Heart left ventricle (tissue), 16 donors: ENCODE measurements at regions not wholly inside any gene's neighbourhood (a gene's known extent, or its start where the extent isn't known, plus 50 kb on each side); places are given as distances from the start of the nearest gene placed in this dataset.

Source experiments
- ATAC-seq, 4 donors: fragments of 200-7000 bp; cut with Tn5 transposase; one replicate each; pipeline ENCODE4 v1.9.1; 2020 to 2022; ENCODE audit warnings: moderate library complexity in 4 of 4, mild to moderate bottlenecking in 3 of 4, moderate number of reproducible peaks in 1 of 4
- DNase-seq, 5 donors: peaks; one replicate each; pipeline ENCODE4 v3.0.0-alpha.2; 2020
- H3K27ac ChIP-seq, 12 donors: fragments of 200-600 bp; sonication (generic) in 4 of 12; one replicate each; pipeline versions ENCODE4 v1.5.0 to v1.8.0; 2016 to 2022; ENCODE audit warnings: mild to moderate bottlenecking in 2 of 12
- H3K27me3 ChIP-seq, 9 donors: fragments of 200-600 bp; sonication (generic) in 2 of 9; one replicate each; pipeline versions ENCODE4 v1.5.1 to v1.8.0; 2016 to 2022; ENCODE audit warnings: mild to moderate bottlenecking in 3 of 9
- H3K36me3 ChIP-seq, 9 donors: fragments of 200-600 bp; sonication (generic) in 2 of 9; one replicate each; pipeline versions ENCODE4 v1.5.0 to v1.8.0; 2018 to 2022; ENCODE audit warnings: mild to moderate bottlenecking in 2 of 9
- H3K4me1 ChIP-seq, 12 donors: fragments of 200-600 bp; sonication (generic) in 4 of 12; one replicate each; pipeline versions ENCODE4 v1.5.0 to v1.8.0; 2016 to 2022; ENCODE audit warnings: mild to moderate bottlenecking in 3 of 12
- H3K4me3 ChIP-seq, 12 donors: fragments of 200-600 bp; sonication (generic) in 4 of 12; one replicate each; pipeline versions ENCODE4 v1.5.0 to v1.8.0; 2017 to 2022; ENCODE audit warnings: mild to moderate bottlenecking in 9 of 12, moderate library complexity in 4 of 12
- H3K9me3 ChIP-seq, 12 donors: fragments of 200-600 bp; sonication (generic) in 4 of 12; one replicate each; pipeline versions ENCODE4 v1.5.0 to v1.8.0; 2016 to 2022; ENCODE audit warnings: mild to moderate bottlenecking in 1 of 12
- POLR2A ChIP-seq, 2 donors: fragments of 450-650 bp; IDR thresholded peaks; one replicate each; pipeline ENCODE4 v1.6.1; 2017; ENCODE audit warnings: antibody characterized with exemption in 2 of 2, mild to moderate bottlenecking in 2 of 2, moderate library complexity in 2 of 2
- WGBS, 4 donors: extraction: QIAGEN DNeasy Blood & Tissue Kit in 2 of 4; methylation state at CpG; one replicate each; pipeline versions ENCODE4 v1.1.5 to v1.1.7; 2013 to 2018; 5-methylcytosine and 5-hydroxymethylcytosine counted together
- intact Hi-C, 10 donors: fragments of 100-400 bp; cut with DNase I; formaldehyde crosslinking; loops; one replicate each; pipeline versions ENCODE4 v1.11.1 to v1.14.2; 2022
- TF ChIP-seq, protein P1 (sequence below), 12 donors: fragments of 200-600 bp; sonication (generic) in 4 of 12; IDR thresholded peaks; one replicate each; pipeline versions ENCODE4 v1.5.0 to v1.8.0; 2018 to 2022; ENCODE audit warnings: antibody characterized with exemption in 12 of 12, mild to moderate bottlenecking in 5 of 12
- donor health status: ischemic (EF 13 %, LVEDD 7.1; RV severe dilation, severe dysfunction).
- donor health status: healthy with polysubstance abuse.
- donor health status: DM: no; HTN: yes; CAD: no.
- donor health status: DM: no; HTN: no; CAD: no.
- donor health status: ischemic (EF 25% LVEDD 6.9; RV normal size, moderate dysfunction).
- donor health status: ischemic (EF 25% LVEDD 5.7; RV mildly dilated, moderate dysfunction).
- donor health status: healthy.
- donor health status: DM: yes; HTN: yes; CAD: no.
- donor health status: ischemic (EF 35%, LVEDD 5.7; RV mildly dilated, moderate dysfunction).
- donor health status: nonischemic (EF 11% LVEDD 7.7; RV severe dilation, severe dysfunction).
- donor health status: DM: yes; HTN: yes; CAD: no.
- donor health status: PGD.
- donor health status: ischemic (EF 29% LVEDD 5.4; RV normal size, mild dysfunction).
- donor health status: nonischemic (EF 23%, LVEDD 6.1; RV moderate dilation, normal function).

DNA sequence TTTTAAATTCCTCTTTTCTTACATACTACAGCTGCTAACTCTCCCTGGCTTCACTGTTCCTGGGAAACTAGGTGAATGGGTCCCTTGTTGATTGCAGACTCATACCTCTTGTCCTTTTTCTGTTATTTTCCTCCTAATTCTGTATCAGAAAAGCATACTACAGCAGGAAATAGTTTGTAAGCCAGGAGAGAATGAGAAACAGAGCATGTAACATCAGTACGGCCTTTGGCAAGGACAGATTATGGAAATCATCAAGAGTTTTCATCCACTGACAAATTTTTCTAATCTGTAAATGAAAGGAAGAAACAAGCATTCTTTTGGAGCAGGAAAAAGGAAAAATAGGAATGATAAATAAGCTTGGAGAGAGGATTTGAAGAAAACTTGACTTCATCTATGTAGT lies 239.2 kb downstream of the ANTXR2 start:
- Histone ChIP-seq H3K27ac (no peak overlapping the region), H3K27me3 (no peaks in the 10 kb centered on the region), H3K4me1 (no peaks in the 10 kb centered on the region), H3K9me3 (peaks cover 0 to 14% (median 2%) of the 10 kb centered on the region in 12 donors), H3K36me3 (no peaks in the 10 kb centered on the region), H3K4me3 (no peak overlapping the region)
- WGBS, 4 donors = 53 to 68% (median 62%) methylated on average over 1 of the region's 1 CpG
- intact Hi-C loops = no loop called here
- DNase-seq (no peak), ATAC-seq (no peak)
- TF ChIP-seq, protein P1, sequence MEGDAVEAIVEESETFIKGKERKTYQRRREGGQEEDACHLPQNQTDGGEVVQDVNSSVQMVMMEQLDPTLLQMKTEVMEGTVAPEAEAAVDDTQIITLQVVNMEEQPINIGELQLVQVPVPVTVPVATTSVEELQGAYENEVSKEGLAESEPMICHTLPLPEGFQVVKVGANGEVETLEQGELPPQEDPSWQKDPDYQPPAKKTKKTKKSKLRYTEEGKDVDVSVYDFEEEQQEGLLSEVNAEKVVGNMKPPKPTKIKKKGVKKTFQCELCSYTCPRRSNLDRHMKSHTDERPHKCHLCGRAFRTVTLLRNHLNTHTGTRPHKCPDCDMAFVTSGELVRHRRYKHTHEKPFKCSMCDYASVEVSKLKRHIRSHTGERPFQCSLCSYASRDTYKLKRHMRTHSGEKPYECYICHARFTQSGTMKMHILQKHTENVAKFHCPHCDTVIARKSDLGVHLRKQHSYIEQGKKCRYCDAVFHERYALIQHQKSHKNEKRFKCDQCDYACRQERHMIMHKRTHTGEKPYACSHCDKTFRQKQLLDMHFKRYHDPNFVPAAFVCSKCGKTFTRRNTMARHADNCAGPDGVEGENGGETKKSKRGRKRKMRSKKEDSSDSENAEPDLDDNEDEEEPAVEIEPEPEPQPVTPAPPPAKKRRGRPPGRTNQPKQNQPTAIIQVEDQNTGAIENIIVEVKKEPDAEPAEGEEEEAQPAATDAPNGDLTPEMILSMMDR (IDR thresholded peaks at IDR 0.05) = no peak

DNA sequence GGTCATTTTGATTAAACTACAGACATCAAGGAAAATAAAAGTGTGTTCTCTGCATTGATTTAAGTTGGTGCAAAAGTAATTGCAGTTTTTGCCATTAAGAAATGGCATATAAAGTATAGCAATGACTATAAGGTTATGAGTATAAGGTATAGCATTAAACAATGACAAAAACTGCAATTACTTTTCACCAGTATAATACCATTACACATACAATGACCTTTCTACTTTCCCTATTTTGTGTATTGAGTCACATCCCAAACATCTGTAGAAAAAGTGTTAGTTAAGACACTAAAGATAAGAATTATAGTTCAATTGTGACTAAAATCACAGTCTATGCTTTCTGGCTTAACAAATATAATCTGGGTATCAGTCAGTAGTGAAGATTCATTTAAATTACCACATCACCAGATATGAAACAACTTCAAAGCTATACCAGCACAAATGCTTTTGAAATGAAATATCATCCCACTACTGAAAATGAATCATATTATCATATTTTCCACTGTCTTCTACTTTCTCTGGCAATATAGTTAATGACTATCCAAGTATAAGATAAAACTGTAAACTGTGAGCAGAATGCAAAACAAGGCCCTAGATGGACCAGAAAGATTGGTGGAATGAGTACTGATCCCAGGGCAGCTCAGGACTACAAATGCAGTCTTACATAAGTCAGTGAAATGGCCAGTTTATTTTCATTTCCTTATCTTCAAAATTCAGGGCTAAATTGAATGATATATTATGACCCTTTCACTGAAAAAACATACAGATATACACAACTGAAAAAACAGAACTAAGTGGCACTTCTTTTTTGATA lies 241.1 kb downstream of the ANTXR2 start:
- H3K36me3 ChIP-seq = no peaks in the 10 kb centered on the region
- peaks cover 0 to 4% (median 0%) of the 10 kb centered on the region in 12 donors for H3K9me3 ChIP-seq
- TF ChIP-seq, protein P1 (IDR thresholded peaks at IDR 0.05) = no peak
- no peak for TF ChIP-seq POLR2A (IDR thresholded peaks at IDR 0.05)
- H3K27me3 ChIP-seq = no peaks in the 10 kb centered on the region
- no peak for ATAC-seq
- H3K4me3 ChIP-seq = no peak overlapping the region
- H3K4me1 ChIP-seq = no peaks in the 10 kb centered on the region
- intact Hi-C loops = no loop called here
- H3K27ac ChIP-seq = no peak overlapping the region
- no peak for DNase-seq

DNA sequence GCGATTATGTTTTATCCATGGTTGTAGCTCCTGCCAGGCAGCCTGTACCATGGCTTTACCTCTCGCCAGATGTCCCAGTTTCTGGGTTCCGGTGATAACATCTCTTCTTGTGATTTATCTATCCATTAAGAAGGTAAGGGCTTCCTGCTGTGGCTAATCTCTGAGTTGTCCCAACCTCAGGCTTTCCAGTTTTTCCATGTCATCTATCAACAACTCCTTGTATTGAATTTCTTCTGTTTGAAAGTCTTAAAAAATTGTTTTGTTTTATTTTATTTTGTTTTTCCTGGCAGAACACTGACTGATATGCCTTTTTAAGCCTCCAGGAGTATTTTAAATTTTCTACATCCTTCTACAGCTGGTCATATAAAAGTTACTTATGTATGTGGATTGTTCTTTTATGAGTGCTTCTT lies 241.9 kb downstream of the ANTXR2 start:
- intact Hi-C loops = no loop called here
- Histone ChIP-seq H3K4me1 (no peaks in the 10 kb centered on the region), H3K4me3 (no peak overlapping the region), H3K9me3 (no peaks in the 10 kb centered on the region), H3K27ac (no peak overlapping the region), H3K27me3 (no peaks in the 10 kb centered on the region), H3K36me3 (no peaks in the 10 kb centered on the region)
- DNase-seq (no peak), ATAC-seq (no peak)
- TF ChIP-seq, protein P1 (IDR thresholded peaks at IDR 0.05) = no peak
- TF ChIP-seq POLR2A (IDR thresholded peaks at IDR 0.05) = no peak
- 48 to 58% (median 54%) methylated on average over 3 of the region's 3 CpGs for WGBS, 4 donors

DNA sequence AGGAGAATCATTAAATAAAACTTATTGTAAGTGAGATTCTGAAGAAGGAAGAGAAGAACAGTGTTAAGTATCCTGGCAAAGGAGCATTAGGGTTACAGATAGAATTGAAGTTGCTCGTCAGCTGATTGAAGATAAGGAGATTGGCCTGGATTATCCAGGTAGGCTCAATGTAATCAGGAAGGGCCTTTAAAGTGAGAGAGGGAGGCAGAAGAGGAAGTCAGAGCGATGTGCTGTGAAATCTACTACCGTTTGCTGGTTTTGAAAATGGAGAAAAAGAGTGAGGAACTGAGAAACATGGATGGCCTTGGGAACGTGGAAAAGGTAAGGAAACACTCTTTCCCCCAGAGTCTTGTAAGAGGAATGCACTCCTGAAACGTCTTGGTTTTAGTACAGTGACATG lies 245.7 kb downstream of the ANTXR2 start:
- no peak for TF ChIP-seq POLR2A (IDR thresholded peaks at IDR 0.05)
- TF ChIP-seq, protein P1 (IDR thresholded peaks at IDR 0.05) = no peak
- H3K27me3 ChIP-seq = no peaks in the 10 kb centered on the region
- 56 to 66% (median 64%) methylated on average over 5 of the region's 5 CpGs for WGBS, 4 donors
- DNase-seq = no peak
- peaks cover 0 to 4% (median 0%) of the 10 kb centered on the region in 12 donors for H3K4me1 ChIP-seq
- H3K4me3 ChIP-seq = no peak overlapping the region
- H3K27ac ChIP-seq = no peak overlapping the region
- ATAC-seq = no peak
- no peaks in the 10 kb centered on the region for H3K9me3 ChIP-seq
- H3K36me3 ChIP-seq = no peaks in the 10 kb centered on the region
- intact Hi-C loops = no loop called here
